ENCODE measurements at regions not wholly inside any gene's neighbourhood (a gene's known extent, or its start where the extent isn't known, plus 50 kb on each side); places are given as distances from the start of the nearest gene placed in this dataset.

DNA sequence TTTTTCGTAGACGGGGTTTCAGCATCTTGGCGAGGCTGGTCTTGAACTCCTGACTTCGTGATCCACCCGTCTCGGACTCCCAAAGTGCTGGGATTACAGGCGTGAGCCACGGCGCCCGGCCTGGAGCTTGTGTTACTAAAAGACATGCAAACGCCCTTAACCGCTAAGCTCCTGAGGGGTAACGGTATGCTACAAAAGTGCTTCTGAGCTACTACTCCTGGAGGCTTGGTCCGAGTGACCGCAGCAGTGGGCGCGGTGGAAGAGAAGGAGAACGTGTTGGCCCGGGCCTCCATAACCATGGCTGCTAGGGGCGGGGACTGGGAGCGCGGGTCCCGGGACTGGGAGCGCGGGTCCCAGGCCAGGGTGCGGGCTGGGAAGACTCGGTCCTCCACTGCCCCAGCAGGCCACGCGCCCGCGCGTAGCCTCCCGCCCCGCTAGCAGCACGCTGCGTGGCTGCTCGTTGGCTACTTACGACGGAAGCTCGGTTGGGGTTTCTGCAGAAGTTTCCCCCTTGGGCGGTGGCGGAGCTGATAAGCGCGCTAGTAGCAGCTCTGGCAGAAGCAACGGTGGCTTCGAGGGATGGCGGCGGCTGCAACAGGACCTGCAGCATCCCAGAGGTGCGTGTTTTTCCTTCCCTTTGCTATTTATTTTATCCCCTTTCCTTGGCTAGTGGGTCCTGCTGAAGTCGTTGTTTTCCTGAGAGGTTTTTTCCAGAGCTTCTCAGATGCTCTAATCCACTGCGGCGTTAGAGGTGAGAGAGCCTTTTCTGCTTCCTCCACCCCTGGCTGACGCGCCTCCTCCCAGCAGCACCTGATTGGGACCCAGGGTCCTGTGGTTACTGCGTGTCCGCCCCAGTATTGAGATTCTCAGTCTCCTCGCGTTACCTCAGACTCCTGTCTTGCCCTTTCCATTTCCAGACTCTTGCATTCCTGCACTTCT lies 69.2 kb upstream of the CCDC180 start (continued):
- TF ChIP-seq ZNF431 (CRISPR knock-in tag; IDR thresholded peaks at IDR 0.05; ENCODE audit: borderline replicate concordance, low read depth) (no peak), ZNF749 (CRISPR knock-in tag; IDR thresholded peaks at IDR 0.05; ENCODE audit: borderline replicate concordance) (no peak), HOMEZ (CRISPR knock-in tag; IDR thresholded peaks at IDR 0.05; ENCODE audit: low read depth) (no peak), AKNA (CRISPR knock-in tag; IDR thresholded peaks at IDR 0.05; ENCODE audit: borderline replicate concordance) (no peak), GATAD1 (CRISPR knock-in tag; IDR thresholded peaks at IDR 0.05) (peak; percentile 69; the same call in 1 of the 2 replicates), TCF12 (IDR thresholded peaks at IDR 0.05) (no peak), TCF12 (CRISPR knock-in tag; IDR thresholded peaks at IDR 0.05) (no peak), MYC (CRISPR knock-in tag; IDR thresholded peaks at IDR 0.05; ENCODE audit: borderline replicate concordance) (peak; percentile 82), CBX5 (CRISPR knock-in tag; IDR thresholded peaks at IDR 0.05; ENCODE audit: borderline replicate concordance) (no peak), ZNF792 (CRISPR knock-in tag; IDR thresholded peaks at IDR 0.05) (no peak), SMARCE1 (IDR thresholded peaks at IDR 0.05; ENCODE audit: borderline replicate concordance) (no peak), NR2F6 (IDR thresholded peaks at IDR 0.05) (no peak), NR2F6 (CRISPR knock-in tag; IDR thresholded peaks at IDR 0.05) (no peak), GATAD2A (CRISPR knock-in tag; IDR thresholded peaks at IDR 0.05) (peak; percentile 14; the same call in 1 of the 2 replicates)
- TF ChIP-seq, protein P1, sequence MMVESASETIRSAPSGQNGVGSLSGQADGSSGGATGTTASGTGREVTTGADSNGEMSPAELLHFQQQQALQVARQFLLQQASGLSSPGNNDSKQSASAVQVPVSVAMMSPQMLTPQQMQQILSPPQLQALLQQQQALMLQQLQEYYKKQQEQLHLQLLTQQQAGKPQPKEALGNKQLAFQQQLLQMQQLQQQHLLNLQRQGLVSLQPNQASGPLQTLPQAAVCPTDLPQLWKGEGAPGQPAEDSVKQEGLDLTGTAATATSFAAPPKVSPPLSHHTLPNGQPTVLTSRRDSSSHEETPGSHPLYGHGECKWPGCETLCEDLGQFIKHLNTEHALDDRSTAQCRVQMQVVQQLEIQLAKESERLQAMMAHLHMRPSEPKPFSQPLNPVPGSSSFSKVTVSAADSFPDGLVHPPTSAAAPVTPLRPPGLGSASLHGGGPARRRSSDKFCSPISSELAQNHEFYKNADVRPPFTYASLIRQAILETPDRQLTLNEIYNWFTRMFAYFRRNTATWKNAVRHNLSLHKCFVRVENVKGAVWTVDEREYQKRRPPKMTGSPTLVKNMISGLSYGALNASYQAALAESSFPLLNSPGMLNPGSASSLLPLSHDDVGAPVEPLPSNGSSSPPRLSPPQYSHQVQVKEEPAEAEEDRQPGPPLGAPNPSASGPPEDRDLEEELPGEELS (CRISPR knock-in tag; IDR thresholded peaks at IDR 0.05) = peak; percentile 39; the same call in 1 of the 2 replicates
- TF ChIP-seq, protein P2, sequence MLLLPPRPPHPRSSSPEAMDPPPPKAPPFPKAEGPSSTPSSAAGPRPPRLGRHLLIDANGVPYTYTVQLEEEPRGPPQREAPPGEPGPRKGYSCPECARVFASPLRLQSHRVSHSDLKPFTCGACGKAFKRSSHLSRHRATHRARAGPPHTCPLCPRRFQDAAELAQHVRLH (CRISPR knock-in tag; IDR thresholded peaks at IDR 0.05; ENCODE audit: borderline replicate concordance, low read depth) = no peak
- TF ChIP-seq, protein P3, sequence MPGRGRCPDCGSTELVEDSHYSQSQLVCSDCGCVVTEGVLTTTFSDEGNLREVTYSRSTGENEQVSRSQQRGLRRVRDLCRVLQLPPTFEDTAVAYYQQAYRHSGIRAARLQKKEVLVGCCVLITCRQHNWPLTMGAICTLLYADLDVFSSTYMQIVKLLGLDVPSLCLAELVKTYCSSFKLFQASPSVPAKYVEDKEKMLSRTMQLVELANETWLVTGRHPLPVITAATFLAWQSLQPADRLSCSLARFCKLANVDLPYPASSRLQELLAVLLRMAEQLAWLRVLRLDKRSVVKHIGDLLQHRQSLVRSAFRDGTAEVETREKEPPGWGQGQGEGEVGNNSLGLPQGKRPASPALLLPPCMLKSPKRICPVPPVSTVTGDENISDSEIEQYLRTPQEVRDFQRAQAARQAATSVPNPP (CRISPR knock-in tag; IDR thresholded peaks at IDR 0.05) = 0 out of 2 replicates have a peak, but pooled peaks have one; percentile 28
- TF ChIP-seq, protein P4, sequence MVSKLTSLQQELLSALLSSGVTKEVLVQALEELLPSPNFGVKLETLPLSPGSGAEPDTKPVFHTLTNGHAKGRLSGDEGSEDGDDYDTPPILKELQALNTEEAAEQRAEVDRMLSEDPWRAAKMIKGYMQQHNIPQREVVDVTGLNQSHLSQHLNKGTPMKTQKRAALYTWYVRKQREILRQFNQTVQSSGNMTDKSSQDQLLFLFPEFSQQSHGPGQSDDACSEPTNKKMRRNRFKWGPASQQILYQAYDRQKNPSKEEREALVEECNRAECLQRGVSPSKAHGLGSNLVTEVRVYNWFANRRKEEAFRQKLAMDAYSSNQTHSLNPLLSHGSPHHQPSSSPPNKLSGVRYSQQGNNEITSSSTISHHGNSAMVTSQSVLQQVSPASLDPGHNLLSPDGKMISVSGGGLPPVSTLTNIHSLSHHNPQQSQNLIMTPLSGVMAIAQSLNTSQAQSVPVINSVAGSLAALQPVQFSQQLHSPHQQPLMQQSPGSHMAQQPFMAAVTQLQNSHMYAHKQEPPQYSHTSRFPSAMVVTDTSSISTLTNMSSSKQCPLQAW (CRISPR knock-in tag; IDR thresholded peaks at IDR 0.05) = peak; percentile 69
